Nephron progenitor cell (in vitro differentiated cells): ENCODE measurements at regions not wholly inside any gene's neighbourhood (a gene's known extent, or its start where the extent isn't known, plus 50 kb on each side); places are given as distances from the start of the nearest gene placed in this dataset.

Experiments used
- DNase-seq: peaks from one replicate; pipeline ENCODE4 v3.0.0; 2021
- H3K27ac Mint-ChIP-seq: 2 replicates; pipeline ENCODE4 v1.8.0; 2021; ENCODE audit warnings: mild to moderate bottlenecking, moderate library complexity, mixed read lengths
- H3K27me3 Mint-ChIP-seq: 2 replicates; pipeline ENCODE4 v1.8.0; 2021; ENCODE audit warnings: mild to moderate bottlenecking, low read depth, mixed read lengths; ENCODE audit not compliant: poor library complexity
- H3K36me3 Mint-ChIP-seq: 2 replicates; pipeline ENCODE4 v1.8.0; 2021; ENCODE audit warnings: low read depth, mixed read lengths
- H3K4me1 Mint-ChIP-seq: 2 replicates; pipeline ENCODE4 v1.8.0; 2021; ENCODE audit warnings: mixed read lengths
- H3K4me3 Mint-ChIP-seq: 2 replicates; pipeline ENCODE4 v1.8.0; 2021; ENCODE audit warnings: mild to moderate bottlenecking, moderate library complexity, mixed read lengths
- H3K9me3 Mint-ChIP-seq: 2 replicates; pipeline ENCODE4 v1.8.0; 2021; ENCODE audit warnings: mild to moderate bottlenecking, moderate library complexity, mixed read lengths
- CTCF ChIP-seq: fragments of 200-600 bp; sonication (generic); IDR thresholded peaks from 2 replicates; pipeline ENCODE4 v1.5.0; 2021; ENCODE audit warnings: antibody characterized with exemption

DNA sequence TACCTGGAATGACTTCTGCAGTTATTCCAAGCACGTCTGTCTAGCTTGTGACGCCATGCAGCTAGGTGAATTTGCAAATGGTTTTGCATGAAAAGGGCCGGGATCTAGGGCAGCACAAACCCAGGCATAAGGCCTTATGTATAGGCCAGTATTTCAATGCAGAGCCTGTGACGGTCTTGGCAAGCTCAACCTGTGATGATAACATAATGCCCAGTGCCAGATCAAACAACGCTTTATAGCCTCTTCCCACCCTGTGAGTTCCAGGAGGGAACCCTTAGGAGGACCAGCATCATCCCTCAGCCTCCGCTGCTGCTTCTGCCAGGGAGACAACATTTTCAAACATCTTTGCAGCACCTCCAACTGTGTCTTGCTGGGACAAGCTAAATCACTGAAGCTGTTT is 390.7 kb downstream of the INHBA start:
- H3K4me3 Mint-ChIP-seq: no peak overlapping the region
- H3K9me3 Mint-ChIP-seq: peaks cover under 1% of the 10 kb centered on the region
- H3K4me1 Mint-ChIP-seq: peaks cover 7% of the 10 kb centered on the region
- no peak overlapping the region for H3K27ac Mint-ChIP-seq
- TF ChIP-seq CTCF: no peak
- DNase-seq: no peak
- H3K36me3 Mint-ChIP-seq: no peaks in the 10 kb centered on the region
- H3K27me3 Mint-ChIP-seq: no peaks in the 10 kb centered on the region

DNA sequence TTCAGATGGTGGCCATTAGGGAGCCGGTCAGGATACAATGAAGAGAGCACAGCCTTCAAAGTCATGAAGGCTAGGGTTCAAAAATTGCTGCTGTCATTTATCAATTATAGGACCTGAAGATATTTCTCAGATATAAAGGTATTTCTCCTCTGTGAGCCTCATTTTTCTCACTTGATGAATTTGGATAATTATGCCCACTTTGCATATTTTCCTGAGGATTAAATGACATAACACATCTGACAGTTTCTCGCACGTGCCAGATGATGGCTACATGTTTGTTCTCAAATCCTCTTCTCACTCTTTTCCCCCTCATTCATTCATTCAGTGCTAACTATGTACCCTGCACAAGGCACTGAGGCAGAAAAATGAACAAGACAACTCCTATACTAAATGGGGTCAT is 391.6 kb downstream of the INHBA start:
- DNase-seq: no peak
- Mint-ChIP-seq H3K36me3 (no peaks in the 10 kb centered on the region), H3K9me3 (no peaks in the 10 kb centered on the region), H3K27ac (no peak overlapping the region), H3K4me3 (no peak overlapping the region), H3K4me1 (peaks cover 7% of the 10 kb centered on the region), H3K27me3 (no peaks in the 10 kb centered on the region)
- TF ChIP-seq CTCF: no peak

- Mint-ChIP-seq H3K4me1 (peaks cover 7% of the 10 kb centered on the region), H3K36me3 (no peaks in the 10 kb centered on the region), H3K4me3 (no peak overlapping the region), H3K27me3 (no peaks in the 10 kb centered on the region), H3K9me3 (no peaks in the 10 kb centered on the region), H3K27ac (no peak overlapping the region)
- DNase-seq: no peak
- TF ChIP-seq CTCF: no peak
These were observed 396.4 kb downstream of the INHBA start for GRCh38 chr7:41306486-41306885.

- TF ChIP-seq CTCF: no peak
- Mint-ChIP-seq H3K4me3 (no peak overlapping the region), H3K36me3 (no peaks in the 10 kb centered on the region), H3K27ac (no peak overlapping the region), H3K4me1 (no peaks in the 10 kb centered on the region), H3K9me3 (no peaks in the 10 kb centered on the region), H3K27me3 (no peaks in the 10 kb centered on the region)
- DNase-seq: no peak
These were observed 397.9 kb downstream of the INHBA start for GRCh38 chr7:41305001-41305400.

DNA sequence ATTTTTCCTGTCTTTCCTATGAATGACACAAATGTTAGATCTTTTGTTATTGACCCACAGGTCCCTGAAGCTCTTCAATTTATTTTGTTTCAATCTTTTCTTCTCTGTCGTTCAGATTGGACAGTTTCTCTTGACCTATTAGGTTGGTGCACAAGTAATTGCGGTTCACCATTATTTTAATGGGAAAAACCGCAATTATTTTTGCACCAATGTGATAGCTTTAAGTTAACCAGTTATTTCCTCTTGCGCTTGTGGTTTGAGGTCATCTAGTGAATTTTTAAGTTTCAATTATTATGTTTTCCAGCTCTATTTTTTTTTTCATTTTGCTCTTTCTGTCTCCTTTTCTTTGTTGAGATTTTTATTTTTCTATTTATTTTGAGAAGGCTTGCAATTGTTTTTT is 399.2 kb downstream of the INHBA start:
- Mint-ChIP-seq H3K27ac (no peak overlapping the region), H3K4me3 (no peak overlapping the region), H3K4me1 (no peaks in the 10 kb centered on the region), H3K27me3 (no peaks in the 10 kb centered on the region), H3K9me3 (no peaks in the 10 kb centered on the region), H3K36me3 (no peaks in the 10 kb centered on the region)
- DNase-seq: no peak
- TF ChIP-seq CTCF: no peak

GRCh38 chr7:41298409-41298808 is 404.5 kb downstream of the INHBA start:
- TF ChIP-seq CTCF: no peak
- Mint-ChIP-seq H3K4me3 (no peak overlapping the region), H3K27ac (no peak overlapping the region), H3K36me3 (no peaks in the 10 kb centered on the region), H3K9me3 (no peaks in the 10 kb centered on the region), H3K27me3 (peaks cover 2% of the 10 kb centered on the region), H3K4me1 (no peaks in the 10 kb centered on the region)
- no peak for DNase-seq
